ENCODE measurements at regions not wholly inside any gene's neighbourhood (a gene's known extent, or its start where the extent isn't known, plus 50 kb on each side); places are given as distances from the start of the nearest gene placed in this dataset.

GRCh38 chr13:55566334-55566733 is 1574.4 kb upstream of the PRR20A start:
- H3K9me3 ChIP-seq (ENCODE audit: low read length): no peaks in the 10 kb centered on the region
- no peaks in the 10 kb centered on the region for H4K20me1 ChIP-seq (ENCODE audit: insufficient read depth)
- H3K4me2 ChIP-seq (ENCODE audit: low read length): no peak overlapping the region
- H3K36me3 ChIP-seq (ENCODE audit: insufficient read depth, low read length): no peaks in the 10 kb centered on the region
- no peak overlapping the region for H3K27ac ChIP-seq (ENCODE audit: low read length)
- no peak for TF ChIP-seq REST (IDR thresholded peaks at IDR 0.05; ENCODE audit: borderline replicate concordance)
- no peak for TF ChIP-seq SMC3 (conservative IDR thresholded peaks at IDR 0.05; ENCODE audit: poor library complexity)
- TF ChIP-seq EZH2 (IDR thresholded peaks at IDR 0.05; ENCODE audit: borderline replicate concordance, insufficient read depth, low read length, poor library complexity, severe bottlenecking): no peak
- no peak for TF ChIP-seq POLR2AphosphoS5 (IDR thresholded peaks at IDR 0.05)
- TF ChIP-seq EP300 (conservative IDR thresholded peaks at IDR 0.05; ENCODE audit: poor library complexity, severe bottlenecking): no peak
- no peak for TF ChIP-seq TAF1 (IDR thresholded peaks at IDR 0.05; ENCODE audit: low read depth)
- TF ChIP-seq CTCF (IDR thresholded peaks at IDR 0.05; ENCODE audit: poor library complexity, severe bottlenecking): no peak
- TF ChIP-seq RAD21 (conservative IDR thresholded peaks at IDR 0.05): no peak
- no peak for TF ChIP-seq MXI1 (conservative IDR thresholded peaks at IDR 0.05; ENCODE audit: poor library complexity, severe bottlenecking)
- H3K79me2 ChIP-seq (replicated peaks; ENCODE audit: insufficient read depth, low read length): no peaks in the 10 kb centered on the region
- H3F3A ChIP-seq (ENCODE audit: insufficient read depth, low read length, poor library complexity, severe bottlenecking): no peaks in the 10 kb centered on the region
- H3K4me3 ChIP-seq (ENCODE audit: low read length): no peak overlapping the region
- no peaks in the 10 kb centered on the region for H3K9me2 ChIP-seq (ENCODE audit: insufficient read depth, low read length)
- H2AFZ ChIP-seq (ENCODE audit: low read depth, low read length): no peak overlapping the region
- no peaks in the 10 kb centered on the region for H3K27me3 ChIP-seq (ENCODE audit: insufficient read depth, low read depth, low read length)
- H3K9ac ChIP-seq (ENCODE audit: low read length): no peak overlapping the region

GRCh38 chr13:55566779-55567178 is 1573.9 kb upstream of the PRR20A start:
- H3K9me2 ChIP-seq (ENCODE audit: insufficient read depth, low read length): no peaks in the 10 kb centered on the region
- H2AFZ ChIP-seq (ENCODE audit: low read depth, low read length): no peak overlapping the region
- TF ChIP-seq EZH2 (IDR thresholded peaks at IDR 0.05; ENCODE audit: borderline replicate concordance, insufficient read depth, low read length, poor library complexity, severe bottlenecking) (no peak), POLR2AphosphoS5 (IDR thresholded peaks at IDR 0.05) (no peak), MXI1 (conservative IDR thresholded peaks at IDR 0.05; ENCODE audit: poor library complexity, severe bottlenecking) (no peak), RAD21 (conservative IDR thresholded peaks at IDR 0.05) (no peak), TAF1 (IDR thresholded peaks at IDR 0.05; ENCODE audit: low read depth) (no peak), REST (IDR thresholded peaks at IDR 0.05; ENCODE audit: borderline replicate concordance) (no peak), EP300 (conservative IDR thresholded peaks at IDR 0.05; ENCODE audit: poor library complexity, severe bottlenecking) (no peak)

More at GRCh38 chr13:55566779-55567178, 1573.9 kb upstream of the PRR20A start:
- no peak overlapping the region for H3K4me2 ChIP-seq (ENCODE audit: low read length)
- no peaks in the 10 kb centered on the region for H3K36me3 ChIP-seq (ENCODE audit: insufficient read depth, low read length)
- H3K27me3 ChIP-seq (ENCODE audit: insufficient read depth, low read depth, low read length): no peaks in the 10 kb centered on the region
- H3K9me3 ChIP-seq (ENCODE audit: low read length): no peaks in the 10 kb centered on the region
- H4K20me1 ChIP-seq (ENCODE audit: insufficient read depth): no peaks in the 10 kb centered on the region
- no peak overlapping the region for H3K9ac ChIP-seq (ENCODE audit: low read length)
- H3F3A ChIP-seq (ENCODE audit: insufficient read depth, low read length, poor library complexity, severe bottlenecking): no peaks in the 10 kb centered on the region
- H3K27ac ChIP-seq (ENCODE audit: low read length): no peak overlapping the region
- no peaks in the 10 kb centered on the region for H3K79me2 ChIP-seq (replicated peaks; ENCODE audit: insufficient read depth, low read length)
- H3K4me3 ChIP-seq (ENCODE audit: low read length): no peak overlapping the region
